Parathyroid adenoma (tissue), 2 donors: ENCODE measurements at regions not wholly inside any gene's neighbourhood (a gene's known extent, or its start where the extent isn't known, plus 50 kb on each side); places are given as distances from the start of the nearest gene placed in this dataset.
A peak's percentile ranks its signal among the peaks of the same experiment; 100 is the strongest.

Experiments used
- H2AFZ ChIP-seq: fragments of 300-600 bp; sonication (generic); one replicate; pipeline ENCODE4 v1.7.0; 2017; ENCODE audit warnings: antibody characterized with exemption, mild to moderate bottlenecking
- H3K27ac ChIP-seq: fragments of 300-600 bp; sonication (generic); one replicate; pipeline ENCODE4 v1.7.0; 2017
- H3K27me3 ChIP-seq: fragments of 300-600 bp; sonication (generic); one replicate; pipeline ENCODE4 v1.7.0; 2017; ENCODE audit warnings: low read length; ENCODE audit not compliant: control insufficient read depth, insufficient read depth
- H3K36me3 ChIP-seq: fragments of 300-600 bp; sonication (generic); one replicate; pipeline ENCODE4 v1.7.0; 2017; ENCODE audit warnings: low read length; ENCODE audit not compliant: control insufficient read depth, insufficient read depth
- H3K4me1 ChIP-seq: fragments of 300-600 bp; sonication (generic); one replicate; pipeline ENCODE4 v1.7.0; 2017; ENCODE audit warnings: control low read depth
- H3K4me2 ChIP-seq: fragments of 300-600 bp; sonication (generic); one replicate; pipeline ENCODE4 v1.7.0; 2017; ENCODE audit warnings: low read length
- H3K4me3 ChIP-seq: fragments of 300-600 bp; sonication (generic); one replicate; pipeline ENCODE4 v1.7.0; 2017; ENCODE audit warnings: low read depth, low read length
- H3K79me2 ChIP-seq: fragments of 300-600 bp; sonication (generic); one replicate; pipeline ENCODE4 v1.7.0; 2017; ENCODE audit warnings: control low read depth
- H3K9ac ChIP-seq: fragments of 300-600 bp; sonication (generic); one replicate; pipeline ENCODE4 v1.7.0; 2017; ENCODE audit warnings: mild to moderate bottlenecking
- H3K9me3 ChIP-seq: fragments of 300-600 bp; sonication (generic); one replicate; pipeline ENCODE4 v1.7.0; 2017; ENCODE audit warnings: low read length; ENCODE audit not compliant: control insufficient read depth
- CTCF ChIP-seq: fragments of 300-600 bp; sonication (generic); IDR thresholded peaks from one replicate; pipeline ENCODE4 v1.7.0; 2017; ENCODE audit warnings: antibody characterized with exemption, mild to moderate bottlenecking
- donor health status: primary hyperparathyroidism.

- Histone ChIP-seq H3K9ac (no peak overlapping the region), H3K4me1 (peaks cover 13% of the 10 kb centered on the region), H2AFZ (no peak overlapping the region), H3K4me3 (no peak overlapping the region), H3K4me2 (no peak overlapping the region), H3K36me3 (no peaks in the 10 kb centered on the region), H3K79me2 (no peaks in the 10 kb centered on the region), H3K9me3 (no peaks in the 10 kb centered on the region), H3K27ac (no peak overlapping the region), H3K27me3 (no peaks in the 10 kb centered on the region)
- no peak for TF ChIP-seq CTCF
These were observed 314.0 kb downstream of the PIK3R1 start for GRCh38 chr5:68529581-68529980.

DNA sequence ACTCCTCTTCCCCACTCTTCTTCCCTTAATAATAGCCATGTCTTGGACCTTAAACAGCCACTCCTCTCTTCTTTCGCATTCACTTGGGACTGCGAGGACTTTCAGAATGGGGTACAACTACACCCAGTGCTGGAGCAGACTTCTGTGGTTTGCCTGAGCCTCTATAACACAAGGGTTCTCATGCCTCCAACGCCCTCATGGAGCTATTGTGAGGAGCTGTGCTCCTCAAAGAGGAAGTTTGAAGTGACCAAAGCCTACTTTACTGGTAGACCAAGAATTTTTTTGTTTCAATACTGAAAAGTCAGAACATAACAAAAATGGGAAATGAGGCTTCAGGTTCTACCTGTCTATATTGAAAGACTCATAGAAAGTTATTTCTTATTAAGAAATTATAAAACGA, 316.4 kb downstream of the PIK3R1 start:
- TF ChIP-seq CTCF = no peak
- H3K4me3 ChIP-seq = no peak overlapping the region
- H3K9me3 ChIP-seq = no peaks in the 10 kb centered on the region

GRCh38 chr5:68533051-68533450, 317.5 kb downstream of the PIK3R1 start:
- Histone ChIP-seq H3K4me2 (no peak overlapping the region), H3K4me3 (no peak overlapping the region), H3K9me3 (no peaks in the 10 kb centered on the region), H3K9ac (no peak overlapping the region), H3K27ac (peak overlapping the region; percentile 96), H3K36me3 (no peaks in the 10 kb centered on the region), H3K4me1 (peaks cover 24% of the 10 kb centered on the region), H2AFZ (peak overlapping the region; percentile 84), H3K27me3 (no peaks in the 10 kb centered on the region), H3K79me2 (no peaks in the 10 kb centered on the region)
- TF ChIP-seq CTCF = no peak

More for the DNA sequence above, 316.4 kb downstream of the PIK3R1 start:
- Histone ChIP-seq H3K27ac (no peak overlapping the region), H3K79me2 (no peaks in the 10 kb centered on the region), H3K36me3 (no peaks in the 10 kb centered on the region), H3K4me1 (peaks cover 24% of the 10 kb centered on the region), H3K4me2 (no peak overlapping the region), H2AFZ (no peak overlapping the region), H3K9ac (no peak overlapping the region), H3K27me3 (no peaks in the 10 kb centered on the region)

DNA sequence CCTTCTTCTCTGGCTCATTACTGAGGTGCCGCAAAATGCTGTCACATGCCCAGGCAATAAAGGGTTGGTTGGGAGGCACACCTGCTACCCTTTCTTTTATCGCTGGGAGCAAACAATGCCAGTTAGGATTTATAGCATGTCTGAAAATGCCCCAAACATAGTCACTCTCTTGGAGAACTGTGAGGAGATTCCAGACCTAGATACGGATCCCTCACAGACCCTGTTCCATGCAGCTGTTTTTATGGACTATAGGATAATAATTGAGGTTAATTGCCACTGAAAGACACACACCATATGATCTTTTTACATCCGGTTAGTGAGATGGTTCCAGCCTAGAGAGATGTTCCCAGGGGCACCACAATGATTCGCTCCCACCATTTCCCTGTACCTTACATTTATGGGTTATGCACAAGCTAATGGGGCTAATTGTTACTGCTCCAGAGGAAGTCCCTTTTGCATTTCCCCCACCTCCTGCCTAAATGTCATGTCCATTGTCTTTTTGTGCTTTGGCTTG, 318.1 kb downstream of the PIK3R1 start:
- no peak for TF ChIP-seq CTCF
- Histone ChIP-seq H3K9me3 (no peaks in the 10 kb centered on the region), H3K36me3 (no peaks in the 10 kb centered on the region), H3K4me3 (peak overlapping the region; percentile 7), H3K9ac (no peak overlapping the region), H2AFZ (peak overlapping the region; percentile 84), H3K4me1 (peaks cover 26% of the 10 kb centered on the region), H3K4me2 (no peak overlapping the region), H3K27ac (peak overlapping the region; percentile 96), H3K27me3 (no peaks in the 10 kb centered on the region), H3K79me2 (no peaks in the 10 kb centered on the region)
